GM04503 (cell line): ENCODE measurements at regions not wholly inside any gene's neighbourhood (a gene's known extent, or its start where the extent isn't known, plus 50 kb on each side); places are given as distances from the start of the nearest gene placed in this dataset.
"Not testable (repeated sequence)": the region's sequence is repeated elsewhere in the genome, so short reads cannot be mapped to it uniquely, and the experiment has no call there.

Experiments
- DNase-seq: peaks from one replicate; pipeline ENCODE4 v3.0.0-alpha.2; 2012; ENCODE audit warnings: low read depth

- DNase-seq = no peak
Measured at GRCh38 chr17:70375406-70375805, 206.1 kb downstream of the KCNJ2 start.

GRCh38 chr17:70375813-70376770 lies 206.8 kb downstream of the KCNJ2 start:
- no peak for DNase-seq

- DNase-seq = no peak
Measured at GRCh38 chr17:70377654-70378053, 208.3 kb downstream of the KCNJ2 start.

GRCh38 chr17:70378076-70378475 lies 208.7 kb downstream of the KCNJ2 start:
- DNase-seq = no peak

- no peak for DNase-seq
Measured at GRCh38 chr17:70379945-70380344, 210.6 kb downstream of the KCNJ2 start.

- not testable (repeated sequence) for DNase-seq
Measured at GRCh38 chr17:70381916-70382315, 212.6 kb downstream of the KCNJ2 start.

- no peak for DNase-seq
Measured at GRCh38 chr17:70388326-70388725, 219.0 kb downstream of the KCNJ2 start.

GRCh38 chr17:70389232-70389757 lies 220.0 kb downstream of the KCNJ2 start:
- DNase-seq = not testable (repeated sequence)

- DNase-seq = no peak
Measured at GRCh38 chr17:70390049-70390448, 220.7 kb downstream of the KCNJ2 start.

GRCh38 chr17:70394473-70395232 lies 225.3 kb downstream of the KCNJ2 start:
- no peak for DNase-seq

GRCh38 chr17:70405492-70406220 lies 236.3 kb downstream of the KCNJ2 start:
- DNase-seq = peak; percentile 55

GRCh38 chr17:70407506-70407905 lies 238.2 kb downstream of the KCNJ2 start:
- DNase-seq = no peak

- no peak for DNase-seq
Measured at GRCh38 chr17:70408768-70409167, 239.4 kb downstream of the KCNJ2 start.

GRCh38 chr17:70414300-70414699 lies 245.0 kb downstream of the KCNJ2 start:
- DNase-seq = no peak

GRCh38 chr17:70420861-70421445 lies 251.6 kb downstream of the KCNJ2 start:
- no peak for DNase-seq

- no peak for DNase-seq
Measured at GRCh38 chr17:70422862-70423261, 253.5 kb downstream of the KCNJ2 start.

- DNase-seq = no peak
Measured at GRCh38 chr17:70423562-70423961, 254.2 kb downstream of the KCNJ2 start.

GRCh38 chr17:70426752-70427151 lies 257.4 kb downstream of the KCNJ2 start:
- DNase-seq = no peak

GRCh38 chr17:70434536-70435490 lies 265.5 kb downstream of the KCNJ2 start:
- DNase-seq = no peak

- no peak for DNase-seq
Measured at GRCh38 chr17:70437656-70438055, 268.3 kb downstream of the KCNJ2 start.

- DNase-seq = no peak
Measured at GRCh38 chr17:70446446-70446845, 277.1 kb downstream of the KCNJ2 start.
